ENCODE measurements at regions not wholly inside any gene's neighbourhood (a gene's known extent, or its start where the extent isn't known, plus 50 kb on each side); places are given as distances from the start of the nearest gene placed in this dataset.

DNA sequence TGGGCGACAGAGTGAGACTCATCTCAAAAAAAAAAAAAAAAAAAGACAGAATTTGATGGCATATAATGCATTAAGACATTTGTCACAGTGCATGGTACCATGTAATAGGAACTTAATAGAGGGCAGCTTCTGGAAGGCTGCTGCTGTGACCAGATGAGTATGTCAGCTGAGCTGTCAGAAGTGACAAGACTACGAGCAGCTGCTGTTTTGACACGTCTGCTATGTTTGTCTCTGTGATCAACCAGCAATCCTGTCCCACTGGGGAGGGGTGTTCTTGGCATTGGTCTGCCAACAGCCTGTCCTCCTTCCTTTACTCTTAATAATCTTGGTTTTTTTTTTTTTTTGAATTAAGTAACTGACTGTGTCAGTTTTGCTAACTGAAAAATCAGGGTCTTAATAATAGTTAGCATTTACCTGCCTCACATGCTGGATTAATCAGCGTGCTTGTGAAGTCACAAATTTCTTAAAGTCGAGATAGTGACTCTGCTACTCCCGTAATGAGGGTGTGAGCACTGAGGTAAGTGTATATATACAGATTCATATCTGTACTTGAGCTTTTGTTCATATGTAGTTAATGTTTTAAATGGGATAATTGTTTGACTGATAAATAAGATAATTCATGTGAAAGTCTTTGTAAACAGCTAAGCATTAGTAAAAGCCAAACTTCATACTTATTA, 152.4 kb downstream of the BMP2 start:
- no peak for DNase-seq

DNA sequence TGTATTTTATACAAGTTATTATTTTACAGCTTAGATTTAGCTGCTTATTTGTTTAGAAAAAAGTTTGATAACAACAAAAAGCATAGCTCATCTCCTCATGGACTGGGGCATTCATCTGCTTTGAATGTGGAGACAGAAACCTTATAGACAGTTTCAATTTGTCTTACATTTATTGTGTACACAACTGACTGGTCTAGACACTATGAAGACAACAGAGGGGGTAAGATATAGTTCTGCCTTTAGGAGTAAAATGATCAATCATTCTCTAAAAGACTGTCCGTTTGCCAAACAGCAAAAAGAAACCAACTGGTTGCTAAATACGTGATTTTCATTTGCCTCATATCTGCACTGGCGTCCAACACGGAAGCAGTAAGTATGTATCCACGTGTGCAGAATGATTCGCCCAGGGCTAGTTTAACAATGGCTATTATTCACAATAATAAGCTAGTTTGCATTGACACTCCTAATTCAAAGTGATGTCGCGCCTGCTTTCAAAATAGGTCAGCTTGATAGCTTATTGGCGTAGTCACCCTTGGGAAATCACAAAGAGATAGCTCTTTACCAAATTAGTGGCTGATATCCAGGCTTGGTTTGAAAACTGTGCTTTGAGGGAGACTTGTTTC, 153.6 kb downstream of the BMP2 start:
- Histone ChIP-seq H3K4me1 (no peaks in the 10 kb centered on the region), H3K4me3 (no peak overlapping the region), H3K9me3 (no peaks in the 10 kb centered on the region), H3K27me3 (no peaks in the 10 kb centered on the region), H3K27ac (no peak overlapping the region), H3K36me3 (no peaks in the 10 kb centered on the region)
- 76 to 78% methylated on average over 8 to 9 of the region's 9 CpGs for WGBS, 2 donors (ENCODE audit: low coverage in 1 of 2)
- in situ Hi-C loops (cut with MboI; ENCODE audit: low pct_ligation_motif_present in 1 of 4, low pct_unique_long_range_greater_than_20kb in 1 of 4, low sequenced_read_pairs in 3 of 4) (no loop called here), intact Hi-C loops (cut with DNase I; ENCODE audit: low total_unique reads) (no loop called here)
- no peak for DNase-seq
- TF ChIP-seq, protein P1, sequence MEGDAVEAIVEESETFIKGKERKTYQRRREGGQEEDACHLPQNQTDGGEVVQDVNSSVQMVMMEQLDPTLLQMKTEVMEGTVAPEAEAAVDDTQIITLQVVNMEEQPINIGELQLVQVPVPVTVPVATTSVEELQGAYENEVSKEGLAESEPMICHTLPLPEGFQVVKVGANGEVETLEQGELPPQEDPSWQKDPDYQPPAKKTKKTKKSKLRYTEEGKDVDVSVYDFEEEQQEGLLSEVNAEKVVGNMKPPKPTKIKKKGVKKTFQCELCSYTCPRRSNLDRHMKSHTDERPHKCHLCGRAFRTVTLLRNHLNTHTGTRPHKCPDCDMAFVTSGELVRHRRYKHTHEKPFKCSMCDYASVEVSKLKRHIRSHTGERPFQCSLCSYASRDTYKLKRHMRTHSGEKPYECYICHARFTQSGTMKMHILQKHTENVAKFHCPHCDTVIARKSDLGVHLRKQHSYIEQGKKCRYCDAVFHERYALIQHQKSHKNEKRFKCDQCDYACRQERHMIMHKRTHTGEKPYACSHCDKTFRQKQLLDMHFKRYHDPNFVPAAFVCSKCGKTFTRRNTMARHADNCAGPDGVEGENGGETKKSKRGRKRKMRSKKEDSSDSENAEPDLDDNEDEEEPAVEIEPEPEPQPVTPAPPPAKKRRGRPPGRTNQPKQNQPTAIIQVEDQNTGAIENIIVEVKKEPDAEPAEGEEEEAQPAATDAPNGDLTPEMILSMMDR (IDR thresholded peaks at IDR 0.05), result no peak
- no peak for TF ChIP-seq POLR2A (IDR thresholded peaks at IDR 0.05)
- no peak for TF ChIP-seq POLR2AphosphoS5 (IDR thresholded peaks at IDR 0.05)
- TF ChIP-seq EP300 (IDR thresholded peaks at IDR 0.05; ENCODE audit: low read depth), result no peak

More for the DNA sequence above, 152.4 kb downstream of the BMP2 start:
- Histone ChIP-seq H3K36me3 (no peaks in the 10 kb centered on the region), H3K9me3 (no peaks in the 10 kb centered on the region), H3K27me3 (no peaks in the 10 kb centered on the region), H3K4me3 (no peak overlapping the region), H3K4me1 (no peaks in the 10 kb centered on the region), H3K27ac (no peak overlapping the region)
- in situ Hi-C loops (cut with MboI; ENCODE audit: low pct_ligation_motif_present in 1 of 4, low pct_unique_long_range_greater_than_20kb in 1 of 4, low sequenced_read_pairs in 3 of 4) (no loop called here), intact Hi-C loops (cut with DNase I; ENCODE audit: low total_unique reads) (no loop called here)
- TF ChIP-seq POLR2AphosphoS5 (IDR thresholded peaks at IDR 0.05) (no peak), EP300 (IDR thresholded peaks at IDR 0.05; ENCODE audit: low read depth) (no peak), POLR2A (IDR thresholded peaks at IDR 0.05) (no peak)
- TF ChIP-seq, protein P1 (IDR thresholded peaks at IDR 0.05), result no peak
- 61 to 72% methylated on average over 5 to 6 of the region's 6 CpGs for WGBS, 2 donors (ENCODE audit: low coverage in 1 of 2)

- H3K4me1 ChIP-seq, result no peaks in the 10 kb centered on the region
- in situ Hi-C loops (cut with MboI; ENCODE audit: low pct_ligation_motif_present in 1 of 4, low pct_unique_long_range_greater_than_20kb in 1 of 4, low sequenced_read_pairs in 3 of 4) (no loop called here), intact Hi-C loops (cut with DNase I; ENCODE audit: low total_unique reads) (no loop called here)
- no peak for DNase-seq
- TF ChIP-seq, protein P1 (IDR thresholded peaks at IDR 0.05), result no peak
- TF ChIP-seq EP300 (IDR thresholded peaks at IDR 0.05; ENCODE audit: low read depth) (no peak), POLR2AphosphoS5 (IDR thresholded peaks at IDR 0.05) (no peak), POLR2A (IDR thresholded peaks at IDR 0.05) (no peak)
- H3K4me3 ChIP-seq, result no peak overlapping the region
- H3K27ac ChIP-seq, result no peak overlapping the region
- WGBS, 2 donors (ENCODE audit: low coverage in 1 of 2), result 71 to 86% methylated on average over 1 of the region's 1 CpG
- no peaks in the 10 kb centered on the region for H3K36me3 ChIP-seq
- no peaks in the 10 kb centered on the region for H3K27me3 ChIP-seq
- H3K9me3 ChIP-seq, result no peaks in the 10 kb centered on the region
Measured at GRCh38 chr20:6921717-6922386, 154.4 kb downstream of the BMP2 start.

- in situ Hi-C loops (cut with MboI; ENCODE audit: low pct_ligation_motif_present in 1 of 4, low pct_unique_long_range_greater_than_20kb in 1 of 4, low sequenced_read_pairs in 3 of 4), result no loop called here
- H3K36me3 ChIP-seq, result no peaks in the 10 kb centered on the region
- TF ChIP-seq, protein P1 (IDR thresholded peaks at IDR 0.05), result no peak
- TF ChIP-seq POLR2A (IDR thresholded peaks at IDR 0.05) (no peak), POLR2AphosphoS5 (IDR thresholded peaks at IDR 0.05) (no peak), EP300 (IDR thresholded peaks at IDR 0.05; ENCODE audit: low read depth) (no peak)
- intact Hi-C loops (cut with DNase I; ENCODE audit: low total_unique reads), result no loop called here
- H3K4me1 ChIP-seq, result no peaks in the 10 kb centered on the region
- no peak for DNase-seq
- no peaks in the 10 kb centered on the region for H3K9me3 ChIP-seq
- H3K4me3 ChIP-seq, result no peak overlapping the region
- no peaks in the 10 kb centered on the region for H3K27me3 ChIP-seq
- no peak overlapping the region for H3K27ac ChIP-seq
Measured at GRCh38 chr20:6924681-6925080, 157.2 kb downstream of the BMP2 start.

All from transverse colon (tissue), 4 donors.